GM19193 (cell line): ENCODE measurements at regions not wholly inside any gene's neighbourhood (a gene's known extent, or its start where the extent isn't known, plus 50 kb on each side); places are given as distances from the start of the nearest gene placed in this dataset.

Experiments used
- POLR2A ChIP-seq: IDR thresholded peaks from 4 replicates; pipeline ENCODE4 v1.6.1; 2011; ENCODE audit not compliant: insufficient read depth, insufficient read length; ENCODE audit errors: extremely low read depth

DNA sequence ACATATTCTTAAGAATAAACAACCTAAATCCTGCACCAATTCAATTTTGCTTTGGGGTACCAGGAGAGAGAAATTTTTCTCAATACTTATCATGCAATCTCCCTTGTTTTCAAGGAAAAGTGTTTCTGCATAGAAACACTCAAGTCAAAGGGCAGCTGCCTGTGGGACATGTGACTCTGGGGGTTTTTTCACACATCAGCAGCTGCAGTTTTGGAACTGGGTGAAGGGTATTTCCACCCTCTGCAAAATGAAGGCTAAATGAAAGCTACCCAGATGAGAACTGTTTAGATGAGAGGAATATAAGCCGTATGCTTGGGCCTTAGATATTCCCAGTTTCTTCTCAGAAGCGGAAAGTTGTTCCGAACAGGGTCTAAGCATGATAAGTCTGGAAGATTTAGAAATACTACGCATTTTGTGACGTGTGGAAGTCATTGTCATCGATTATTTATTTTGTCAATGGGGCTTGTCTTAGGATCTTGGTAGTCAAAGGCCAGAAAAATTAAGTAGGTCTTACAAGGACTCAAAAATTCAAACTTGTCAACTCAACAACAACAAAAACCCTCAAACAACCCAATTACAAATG, 64.3 kb upstream of the BOD1 start:
- no peak for TF ChIP-seq POLR2A

- no peak for TF ChIP-seq POLR2A
These were observed 65.9 kb upstream of the BOD1 start for GRCh38 chr5:173682313-173682712.

GRCh38 chr5:173686950-173687349, 70.5 kb upstream of the BOD1 start:
- TF ChIP-seq POLR2A = no peak

- no peak for TF ChIP-seq POLR2A
These were observed 72.3 kb upstream of the BOD1 start for GRCh38 chr5:173688703-173689102.

DNA sequence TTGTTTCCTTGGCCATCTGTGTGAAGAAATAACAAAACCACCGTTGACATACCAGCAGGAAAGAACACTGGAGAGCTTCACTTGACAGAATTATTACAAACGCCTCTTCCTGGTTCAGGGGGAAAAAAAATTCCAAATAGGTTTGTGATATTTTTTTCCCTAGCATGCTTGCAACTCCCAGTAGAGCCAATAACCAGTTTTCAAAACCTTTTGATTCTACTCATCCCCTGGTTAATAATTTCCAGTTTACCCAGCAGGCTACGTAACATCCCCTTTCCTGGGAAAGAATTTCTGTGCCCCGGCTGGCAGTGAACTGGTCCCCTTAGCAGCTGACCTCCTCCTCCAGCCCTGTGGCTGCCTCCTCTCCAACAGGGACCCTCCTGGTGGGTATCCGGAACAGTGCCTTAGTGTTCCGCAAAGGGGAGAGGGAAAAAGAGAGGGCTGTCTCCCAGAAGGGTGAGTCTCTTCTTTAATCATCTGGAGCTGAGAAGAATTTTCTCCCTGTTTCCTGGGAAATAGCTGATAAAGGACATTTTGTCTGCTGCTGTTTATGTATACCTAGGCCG, 72.8 kb upstream of the BOD1 start:
- TF ChIP-seq POLR2A = no peak

GRCh38 chr5:173689737-173690360, 73.4 kb upstream of the BOD1 start:
- peak; percentile 43 for TF ChIP-seq POLR2A

DNA sequence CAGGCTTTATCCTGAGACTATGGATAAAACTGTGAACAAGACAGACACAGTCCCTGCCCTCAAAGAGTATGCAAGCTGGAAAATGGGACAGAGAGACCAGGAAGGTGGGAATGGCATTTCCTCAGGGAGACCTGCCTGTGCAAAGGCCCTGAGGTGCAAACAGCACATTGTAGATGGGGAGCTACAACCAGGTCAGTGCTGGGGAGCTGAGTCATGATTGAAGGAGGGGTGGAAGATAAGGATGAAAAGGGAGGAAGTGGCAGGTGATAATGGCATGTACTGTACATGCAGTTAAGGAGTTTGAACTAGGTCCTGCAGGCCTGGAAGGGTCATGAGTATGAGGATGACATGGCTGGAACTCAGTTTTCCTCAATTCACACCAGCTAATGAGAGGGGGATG, 75.5 kb upstream of the BOD1 start:
- no peak for TF ChIP-seq POLR2A

- TF ChIP-seq POLR2A = no peak
These were observed 77.2 kb upstream of the BOD1 start for GRCh38 chr5:173693670-173694069.

GRCh38 chr5:173696216-173696615, 79.8 kb upstream of the BOD1 start:
- no peak for TF ChIP-seq POLR2A

DNA sequence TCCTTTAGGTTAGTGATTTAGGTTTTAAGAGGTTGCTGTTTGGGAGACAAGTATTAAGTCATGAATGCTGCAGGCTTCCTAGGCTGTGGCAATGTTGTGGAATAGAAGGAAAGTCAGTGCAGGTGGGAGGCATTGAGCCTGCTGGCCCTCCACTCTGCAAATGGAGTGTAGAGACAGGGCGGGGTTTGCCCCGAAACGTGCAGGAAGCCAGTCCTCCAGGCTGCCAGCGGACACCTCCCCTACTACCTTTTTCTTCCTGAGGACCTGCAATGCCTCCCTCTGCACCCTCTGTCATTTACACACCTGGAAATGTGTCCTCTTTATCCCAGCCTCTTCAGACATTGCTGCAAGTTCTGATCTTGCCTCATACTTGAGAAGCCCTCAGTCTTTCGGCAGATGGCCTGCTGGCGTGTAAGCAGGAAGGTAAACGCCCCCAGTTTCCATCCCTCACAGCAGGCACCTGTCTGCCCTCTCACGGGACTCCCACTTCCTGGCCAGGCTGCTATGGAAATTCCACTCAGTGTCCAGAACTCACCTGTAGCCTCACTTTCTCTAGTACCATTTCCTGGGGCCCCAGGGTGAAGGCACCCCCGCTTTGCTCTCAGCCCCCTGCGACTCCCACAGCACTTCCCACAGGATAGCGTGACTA, 81.6 kb upstream of the BOD1 start:
- TF ChIP-seq POLR2A = no peak

- TF ChIP-seq POLR2A = no peak
These were observed 83.5 kb upstream of the BOD1 start for GRCh38 chr5:173699966-173700365.

- no peak for TF ChIP-seq POLR2A
These were observed 87.0 kb upstream of the BOD1 start for GRCh38 chr5:173703466-173703865.

- TF ChIP-seq POLR2A = no peak
These were observed 88.4 kb upstream of the BOD1 start for GRCh38 chr5:173704615-173705511.

GRCh38 chr5:173705512-173706044, 89.1 kb upstream of the BOD1 start:
- TF ChIP-seq POLR2A = no peak

DNA sequence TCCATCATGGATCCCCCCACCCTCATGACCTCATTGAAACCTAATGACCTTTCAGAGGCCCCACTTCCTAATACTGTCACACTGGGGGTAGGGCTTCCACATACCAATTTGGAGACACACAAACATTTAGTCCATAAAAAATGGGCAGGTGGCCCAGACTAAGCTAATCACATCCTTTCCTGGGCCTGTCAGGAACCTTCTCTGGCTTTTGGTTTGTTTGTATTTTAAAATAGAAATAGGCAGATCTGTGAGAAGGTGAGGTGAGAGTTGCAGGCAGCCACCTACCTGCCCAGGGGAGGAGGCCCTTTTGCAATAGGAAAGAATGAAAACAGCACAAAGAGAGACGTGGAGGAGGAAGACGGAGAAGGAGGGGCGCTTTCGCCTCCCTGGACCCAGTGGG, 90.2 kb upstream of the BOD1 start:
- no peak for TF ChIP-seq POLR2A
